ENCODE measurements at regions not wholly inside any gene's neighbourhood (a gene's known extent, or its start where the extent isn't known, plus 50 kb on each side); places are given as distances from the start of the nearest gene placed in this dataset.

- TF ChIP-seq CTCF (IDR thresholded peaks at IDR 0.05; ENCODE audit: insufficient read depth, missing control alignments), result no peak
- no peak for FAIRE-seq
- no peak for DNase-seq (ENCODE audit: insufficient read length, low spot score)
These were observed 855.0 kb downstream of the BCL11B start for GRCh38 chr14:98417001-98417400.

- no peak for DNase-seq (ENCODE audit: insufficient read length, low spot score)
- no peak for FAIRE-seq
- TF ChIP-seq CTCF (IDR thresholded peaks at IDR 0.05; ENCODE audit: insufficient read depth, missing control alignments), result no peak
These were observed 843.5 kb downstream of the BCL11B start for GRCh38 chr14:98428483-98428994.

GRCh38 chr14:98433436-98433835 is 838.6 kb downstream of the BCL11B start:
- no peak for FAIRE-seq

GRCh38 chr14:98437113-98437512 is 834.9 kb downstream of the BCL11B start:
- no peak for DNase-seq (ENCODE audit: insufficient read length, low spot score)
- no peak for TF ChIP-seq CTCF (IDR thresholded peaks at IDR 0.05; ENCODE audit: insufficient read depth, missing control alignments)
- no peak for FAIRE-seq

More at GRCh38 chr14:98433436-98433835, 838.6 kb downstream of the BCL11B start:
- TF ChIP-seq CTCF (IDR thresholded peaks at IDR 0.05; ENCODE audit: insufficient read depth, missing control alignments), result no peak
- no peak for DNase-seq (ENCODE audit: insufficient read length, low spot score)

GRCh38 chr14:98444077-98444476 is 827.9 kb downstream of the BCL11B start:
- DNase-seq (ENCODE audit: insufficient read length, low spot score) (no peak), FAIRE-seq (no peak)
- no peak for TF ChIP-seq CTCF (IDR thresholded peaks at IDR 0.05; ENCODE audit: insufficient read depth, missing control alignments)

- FAIRE-seq (no peak), DNase-seq (ENCODE audit: insufficient read length, low spot score) (no peak)
- TF ChIP-seq CTCF (IDR thresholded peaks at IDR 0.05; ENCODE audit: insufficient read depth, missing control alignments), result no peak
These were observed 826.3 kb downstream of the BCL11B start for GRCh38 chr14:98445718-98446117.

- TF ChIP-seq CTCF (IDR thresholded peaks at IDR 0.05; ENCODE audit: insufficient read depth, missing control alignments), result no peak
- no peak for DNase-seq (ENCODE audit: insufficient read length, low spot score)
- FAIRE-seq, result no peak
These were observed 825.5 kb downstream of the BCL11B start for GRCh38 chr14:98446508-98446907.
